ENCODE measurements at regions not wholly inside any gene's neighbourhood (a gene's known extent, or its start where the extent isn't known, plus 50 kb on each side); places are given as distances from the start of the nearest gene placed in this dataset.

DNA sequence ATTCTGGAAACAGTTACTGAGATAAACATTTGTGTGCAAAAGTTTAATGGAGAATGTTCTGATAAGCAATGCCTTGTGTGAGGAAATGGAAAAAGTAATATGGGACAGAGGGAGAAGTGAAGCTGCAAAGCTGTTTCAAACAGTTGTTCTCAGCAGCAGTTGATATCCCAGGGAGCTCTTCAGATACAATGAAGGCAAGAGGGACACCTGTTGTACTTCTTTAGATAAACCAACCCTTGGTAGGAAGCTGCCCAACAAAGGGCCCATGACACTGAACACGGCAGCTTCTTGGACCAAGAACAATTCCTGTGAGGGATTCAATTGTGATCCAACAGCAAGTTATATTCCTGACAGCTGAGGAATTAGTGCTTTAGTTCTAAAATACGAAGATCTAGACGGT, 894.3 kb upstream of the PCDH20 start:
- TF ChIP-seq, protein P1, sequence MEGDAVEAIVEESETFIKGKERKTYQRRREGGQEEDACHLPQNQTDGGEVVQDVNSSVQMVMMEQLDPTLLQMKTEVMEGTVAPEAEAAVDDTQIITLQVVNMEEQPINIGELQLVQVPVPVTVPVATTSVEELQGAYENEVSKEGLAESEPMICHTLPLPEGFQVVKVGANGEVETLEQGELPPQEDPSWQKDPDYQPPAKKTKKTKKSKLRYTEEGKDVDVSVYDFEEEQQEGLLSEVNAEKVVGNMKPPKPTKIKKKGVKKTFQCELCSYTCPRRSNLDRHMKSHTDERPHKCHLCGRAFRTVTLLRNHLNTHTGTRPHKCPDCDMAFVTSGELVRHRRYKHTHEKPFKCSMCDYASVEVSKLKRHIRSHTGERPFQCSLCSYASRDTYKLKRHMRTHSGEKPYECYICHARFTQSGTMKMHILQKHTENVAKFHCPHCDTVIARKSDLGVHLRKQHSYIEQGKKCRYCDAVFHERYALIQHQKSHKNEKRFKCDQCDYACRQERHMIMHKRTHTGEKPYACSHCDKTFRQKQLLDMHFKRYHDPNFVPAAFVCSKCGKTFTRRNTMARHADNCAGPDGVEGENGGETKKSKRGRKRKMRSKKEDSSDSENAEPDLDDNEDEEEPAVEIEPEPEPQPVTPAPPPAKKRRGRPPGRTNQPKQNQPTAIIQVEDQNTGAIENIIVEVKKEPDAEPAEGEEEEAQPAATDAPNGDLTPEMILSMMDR (conservative IDR thresholded peaks at IDR 0.05; ENCODE audit: low read depth, low read length): no peak
- TF ChIP-seq CEBPB (IDR thresholded peaks at IDR 0.05; ENCODE audit: low read depth, low read length): no peak
- TF ChIP-seq MAZ (IDR thresholded peaks at IDR 0.05; ENCODE audit: borderline replicate concordance, low read depth, low read length): no peak
- TF ChIP-seq RFX5 (IDR thresholded peaks at IDR 0.05; ENCODE audit: low read depth, low read length): no peak
- no peak for TF ChIP-seq NFE2L2 (IDR thresholded peaks at IDR 0.05; ENCODE audit: low read depth, low read length)
- TF ChIP-seq FOS (IDR thresholded peaks at IDR 0.05; ENCODE audit: low read depth, low read length): no peak
- TF ChIP-seq, protein P2, sequence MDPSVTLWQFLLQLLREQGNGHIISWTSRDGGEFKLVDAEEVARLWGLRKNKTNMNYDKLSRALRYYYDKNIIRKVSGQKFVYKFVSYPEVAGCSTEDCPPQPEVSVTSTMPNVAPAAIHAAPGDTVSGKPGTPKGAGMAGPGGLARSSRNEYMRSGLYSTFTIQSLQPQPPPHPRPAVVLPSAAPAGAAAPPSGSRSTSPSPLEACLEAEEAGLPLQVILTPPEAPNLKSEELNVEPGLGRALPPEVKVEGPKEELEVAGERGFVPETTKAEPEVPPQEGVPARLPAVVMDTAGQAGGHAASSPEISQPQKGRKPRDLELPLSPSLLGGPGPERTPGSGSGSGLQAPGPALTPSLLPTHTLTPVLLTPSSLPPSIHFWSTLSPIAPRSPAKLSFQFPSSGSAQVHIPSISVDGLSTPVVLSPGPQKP (IDR thresholded peaks at IDR 0.05; ENCODE audit: borderline replicate concordance, low read depth, low read length): no peak
- TF ChIP-seq POLR2A (IDR thresholded peaks at IDR 0.05; ENCODE audit: low read depth, low read length): no peak
- no peak for TF ChIP-seq BHLHE40 (IDR thresholded peaks at IDR 0.05; ENCODE audit: low read depth, low read length)
- TF ChIP-seq MAFK (IDR thresholded peaks at IDR 0.05; ENCODE audit: low read depth, low read length): no peak
